Choroid plexus epithelial cell (primary cell): ENCODE measurements at regions not wholly inside any gene's neighbourhood (a gene's known extent, or its start where the extent isn't known, plus 50 kb on each side); places are given as distances from the start of the nearest gene placed in this dataset.
"Not testable (repeated sequence)": the region's sequence is repeated elsewhere in the genome, so short reads cannot be mapped to it uniquely, and the experiment has no call there.

ENCODE experiments used
- DNase-seq: peaks from one replicate; pipeline ENCODE4 v3.0.0-alpha.2; 2010; ENCODE audit warnings: low read depth
- H3K4me3 ChIP-seq: 2 replicates; pipeline ENCODE4 v1.5.1; 2011; ENCODE audit warnings: low read depth, mild to moderate bottlenecking, control low read depth, low read length, moderate library complexity
- TF ChIP-seq, protein P1 (sequence below): conservative IDR thresholded peaks from 2 replicates; pipeline ENCODE4 v1.5.1; 2011; ENCODE audit warnings: low read depth, mild to moderate bottlenecking, control low read depth, inconsistent platforms, low read length, moderate library complexity

DNA sequence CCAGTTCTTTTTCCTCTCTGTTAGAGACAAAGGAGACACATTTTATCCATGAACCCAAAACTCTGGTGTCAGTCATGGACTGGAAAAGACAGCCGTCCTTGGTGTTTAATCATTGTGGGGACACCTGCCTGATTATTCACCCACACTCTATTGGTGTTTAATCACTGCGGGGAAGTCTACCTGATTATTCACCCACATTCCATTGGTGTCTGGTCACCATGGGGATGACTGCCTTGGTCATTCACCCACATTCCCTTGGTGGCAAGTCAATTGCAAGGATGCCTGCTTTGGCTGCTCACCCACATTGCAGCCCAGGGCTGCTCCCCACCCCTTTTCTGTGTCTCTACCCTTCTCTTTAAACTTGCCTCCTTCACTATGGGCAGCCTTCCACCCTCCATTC, 589.7 kb upstream of the AMELY start:
- TF ChIP-seq, protein P1, sequence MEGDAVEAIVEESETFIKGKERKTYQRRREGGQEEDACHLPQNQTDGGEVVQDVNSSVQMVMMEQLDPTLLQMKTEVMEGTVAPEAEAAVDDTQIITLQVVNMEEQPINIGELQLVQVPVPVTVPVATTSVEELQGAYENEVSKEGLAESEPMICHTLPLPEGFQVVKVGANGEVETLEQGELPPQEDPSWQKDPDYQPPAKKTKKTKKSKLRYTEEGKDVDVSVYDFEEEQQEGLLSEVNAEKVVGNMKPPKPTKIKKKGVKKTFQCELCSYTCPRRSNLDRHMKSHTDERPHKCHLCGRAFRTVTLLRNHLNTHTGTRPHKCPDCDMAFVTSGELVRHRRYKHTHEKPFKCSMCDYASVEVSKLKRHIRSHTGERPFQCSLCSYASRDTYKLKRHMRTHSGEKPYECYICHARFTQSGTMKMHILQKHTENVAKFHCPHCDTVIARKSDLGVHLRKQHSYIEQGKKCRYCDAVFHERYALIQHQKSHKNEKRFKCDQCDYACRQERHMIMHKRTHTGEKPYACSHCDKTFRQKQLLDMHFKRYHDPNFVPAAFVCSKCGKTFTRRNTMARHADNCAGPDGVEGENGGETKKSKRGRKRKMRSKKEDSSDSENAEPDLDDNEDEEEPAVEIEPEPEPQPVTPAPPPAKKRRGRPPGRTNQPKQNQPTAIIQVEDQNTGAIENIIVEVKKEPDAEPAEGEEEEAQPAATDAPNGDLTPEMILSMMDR = no peak
- H3K4me3 ChIP-seq = no peak overlapping the region
- DNase-seq = no peak

DNA sequence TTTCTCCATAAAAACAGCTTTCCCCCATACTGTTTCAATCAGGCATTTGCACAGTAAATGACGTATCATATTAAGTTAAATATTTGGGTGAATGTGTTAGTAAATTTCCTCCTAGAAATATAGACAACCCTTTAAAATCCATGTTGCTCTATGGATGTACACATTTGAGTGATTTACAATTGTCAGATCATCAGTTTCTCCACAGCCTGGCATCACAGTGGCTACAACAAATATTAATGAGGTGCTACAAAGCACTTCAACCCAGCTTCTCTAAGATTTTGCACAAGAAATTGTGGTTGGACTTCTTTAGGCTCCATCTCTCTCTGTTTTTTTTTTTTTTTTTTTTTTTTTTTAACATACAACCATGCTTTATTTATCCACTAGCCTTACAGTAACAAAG, 584.4 kb upstream of the AMELY start:
- TF ChIP-seq, protein P1 = no peak
- H3K4me3 ChIP-seq = no peak overlapping the region
- DNase-seq = no peak

DNA sequence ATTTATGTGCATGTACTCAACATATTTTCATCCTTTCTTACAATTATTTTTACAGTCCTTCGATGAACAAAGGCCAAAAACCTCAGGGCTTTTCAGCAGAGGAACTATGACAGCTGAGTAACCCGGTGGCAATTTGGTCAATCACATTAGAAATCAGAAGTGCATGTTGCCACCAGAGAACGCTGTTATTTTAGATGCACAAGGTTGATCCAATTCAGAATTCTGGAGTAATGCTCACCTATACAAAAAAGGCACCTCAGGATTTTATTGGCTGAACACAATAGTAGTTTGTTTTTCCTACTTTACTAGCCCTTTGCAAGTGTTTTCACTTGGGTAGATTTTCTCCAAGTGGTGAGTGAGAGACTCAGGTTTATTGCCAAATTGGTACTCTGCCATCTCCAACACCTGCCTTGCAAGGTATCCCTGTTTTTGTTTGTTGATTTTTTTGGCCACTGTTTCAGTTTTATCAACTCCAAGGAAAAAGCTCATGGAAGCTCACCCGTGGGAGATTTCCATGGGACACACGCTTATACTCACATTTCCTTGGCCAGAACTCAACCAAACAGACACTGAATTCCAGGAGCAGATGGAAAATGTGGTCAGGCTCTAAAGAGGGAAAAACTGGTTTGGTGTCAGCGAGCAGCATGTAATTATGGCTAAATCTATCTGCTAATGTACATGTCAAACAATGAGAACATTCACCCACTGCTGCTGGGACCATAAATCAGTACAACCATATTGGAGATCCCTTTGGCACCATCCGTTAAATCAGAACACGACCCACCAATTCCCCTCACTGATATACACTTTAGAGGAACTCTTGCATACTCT, 573.1 kb upstream of the AMELY start:
- DNase-seq = not testable (repeated sequence)

DNA sequence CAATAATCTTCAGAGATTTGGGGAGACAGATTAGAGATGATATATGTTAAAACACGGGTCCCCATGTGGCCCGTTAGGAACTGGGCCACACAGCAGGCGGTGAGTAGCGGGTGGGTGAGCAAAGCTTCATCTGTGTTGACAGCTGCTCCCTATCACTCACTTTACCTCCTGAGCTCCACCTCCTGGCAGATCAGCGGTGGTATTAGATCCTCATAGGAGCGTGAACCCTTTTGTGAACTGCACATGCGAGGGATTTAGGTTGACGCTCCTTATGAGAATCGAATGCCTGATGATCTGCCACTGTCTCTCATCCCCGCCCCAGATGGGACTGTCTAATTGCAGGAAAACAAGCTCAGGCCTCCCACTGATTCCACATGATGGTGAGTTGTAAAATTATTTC, 560.4 kb upstream of the AMELY start:
- DNase-seq = no peak
- no peak overlapping the region for H3K4me3 ChIP-seq

More for the DNA sequence above, 573.1 kb upstream of the AMELY start:
- not testable (repeated sequence) for H3K4me3 ChIP-seq

DNA sequence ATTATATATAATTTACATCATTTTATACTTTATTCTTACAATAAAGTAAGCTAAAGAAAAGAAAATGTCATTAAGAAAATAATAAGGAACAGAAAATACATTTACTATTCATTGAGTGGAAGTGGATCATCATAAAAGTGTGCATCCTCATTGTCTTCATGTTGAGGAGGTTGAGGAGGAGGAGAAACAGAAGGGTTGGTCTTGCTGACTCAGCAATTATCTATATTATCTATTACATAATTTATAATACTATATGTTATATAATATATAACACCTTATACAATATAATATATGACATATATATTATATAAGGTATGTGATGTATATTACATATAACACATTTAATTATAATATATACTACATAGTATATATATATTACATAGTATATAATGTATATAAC, 558.5 kb upstream of the AMELY start:
- no peak for DNase-seq
- TF ChIP-seq, protein P1 = no peak

More for the DNA sequence above, 560.4 kb upstream of the AMELY start:
- TF ChIP-seq, protein P1 = peak; percentile 26

DNA sequence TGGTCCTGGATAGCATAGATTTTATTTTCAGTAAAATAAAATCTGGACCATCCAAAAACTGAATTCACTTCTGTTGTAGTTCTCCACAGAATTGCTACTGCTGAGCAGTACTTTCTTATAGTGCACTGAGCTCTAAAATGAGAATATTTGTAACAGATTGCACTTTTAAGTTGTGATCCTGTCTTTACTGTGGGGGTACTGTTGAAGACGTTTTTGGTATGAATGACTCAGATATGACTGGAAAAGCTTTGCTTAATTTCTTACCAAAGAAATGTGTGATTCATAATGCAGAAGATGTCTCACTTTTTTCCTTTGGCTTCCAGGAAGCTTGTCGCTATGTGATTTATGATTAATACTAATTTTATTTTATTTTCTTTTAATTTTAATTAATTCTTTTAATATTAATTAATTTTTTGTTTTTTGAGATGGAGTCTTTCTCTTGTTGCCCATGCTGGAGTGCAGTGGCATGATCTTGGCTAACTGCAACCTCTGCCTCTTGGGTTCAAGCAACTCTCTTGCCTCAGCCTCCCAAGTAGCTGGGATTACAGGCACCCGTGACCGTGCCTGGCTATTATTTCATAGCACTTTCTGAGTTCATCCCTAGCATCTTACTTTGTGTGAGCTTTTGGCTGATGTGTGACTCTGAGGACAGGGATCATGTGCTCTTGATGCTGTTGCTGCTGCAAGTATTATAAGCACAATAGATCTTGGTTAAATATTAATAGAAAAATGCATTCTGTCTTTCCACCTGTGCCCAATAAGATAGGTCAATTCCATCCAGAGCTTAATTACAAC, 557.6 kb upstream of the AMELY start:
- no peak overlapping the region for H3K4me3 ChIP-seq
- DNase-seq = peak; percentile 79
- TF ChIP-seq, protein P1 = no peak

More for the DNA sequence above, 558.5 kb upstream of the AMELY start:
- no peak overlapping the region for H3K4me3 ChIP-seq

DNA sequence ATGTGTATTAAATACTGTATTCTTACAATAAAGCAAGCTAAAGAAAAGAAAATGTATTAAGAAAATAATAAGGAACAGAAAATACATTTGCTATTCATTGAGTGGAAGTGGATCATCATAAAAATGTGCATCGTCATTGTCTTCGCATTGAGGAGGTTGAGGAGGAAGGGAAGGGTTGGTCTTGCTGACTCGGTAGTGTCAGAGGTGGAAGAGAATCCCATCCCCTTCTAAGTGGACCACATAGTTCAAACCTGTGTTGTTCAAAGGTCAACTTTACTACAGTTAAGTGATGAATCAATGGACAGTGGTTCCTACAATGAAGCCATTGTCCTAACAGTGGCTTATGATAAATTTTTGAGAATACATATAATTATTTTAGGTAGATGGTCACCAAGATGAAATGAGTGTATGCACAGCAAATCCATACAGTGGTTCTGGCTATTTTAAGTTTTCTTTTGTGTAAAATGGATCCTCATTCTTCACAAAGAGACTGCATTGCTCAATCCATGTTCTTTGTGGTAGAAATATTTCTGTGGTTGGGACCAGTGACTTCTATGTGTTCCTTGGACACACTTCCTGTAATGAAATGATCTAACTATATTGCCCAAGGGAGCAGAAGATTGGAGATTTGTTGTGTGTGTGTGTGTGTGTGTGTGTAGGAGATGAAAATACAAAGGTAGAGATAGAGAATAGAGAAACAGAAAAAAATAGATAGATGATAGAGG, 556.4 kb upstream of the AMELY start:
- TF ChIP-seq, protein P1 = no peak
- no peak overlapping the region for H3K4me3 ChIP-seq
- DNase-seq = peak; percentile 86
